ENCODE measurements at regions not wholly inside any gene's neighbourhood (a gene's known extent, or its start where the extent isn't known, plus 50 kb on each side); places are given as distances from the start of the nearest gene placed in this dataset.

- no peak for DNase-seq (ENCODE audit: low read depth in 2 of 2)
- no peak overlapping the region for H3K4me3 ChIP-seq (replicated peaks in 1 of 2; ENCODE audit: low read depth in 2 of 2, low read length in 2 of 2)
- no peak for TF ChIP-seq CTCF (IDR thresholded peaks at IDR 0.05; ENCODE audit: low read depth, low read length)
Observed at GRCh38 chr18:37937287-37937686, 371.7 kb upstream of the CELF4 start.

GRCh38 chr18:37935086-37935485 is 369.5 kb upstream of the CELF4 start:
- no peak for DNase-seq (ENCODE audit: low read depth in 2 of 2)

GRCh38 chr18:37930640-37931039 is 365.0 kb upstream of the CELF4 start:
- no peak for TF ChIP-seq CTCF (IDR thresholded peaks at IDR 0.05; ENCODE audit: low read depth, low read length)
- H3K4me3 ChIP-seq (replicated peaks in 1 of 2; ENCODE audit: low read depth in 2 of 2, low read length in 2 of 2): no peak overlapping the region
- no peak for DNase-seq (ENCODE audit: low read depth in 2 of 2)

More at GRCh38 chr18:37935086-37935485, 369.5 kb upstream of the CELF4 start:
- no peak for TF ChIP-seq CTCF (IDR thresholded peaks at IDR 0.05; ENCODE audit: low read depth, low read length)
- H3K4me3 ChIP-seq (replicated peaks in 1 of 2; ENCODE audit: low read depth in 2 of 2, low read length in 2 of 2): no peak overlapping the region

GRCh38 chr18:37922162-37922561 is 356.6 kb upstream of the CELF4 start:
- no peak overlapping the region for H3K4me3 ChIP-seq (replicated peaks in 1 of 2; ENCODE audit: low read depth in 2 of 2, low read length in 2 of 2)
- no peak for TF ChIP-seq CTCF (IDR thresholded peaks at IDR 0.05; ENCODE audit: low read depth, low read length)
- DNase-seq (ENCODE audit: low read depth in 2 of 2): peak in 1 of 2 donors; percentile 0

GRCh38 chr18:37920865-37921264 is 355.3 kb upstream of the CELF4 start:
- DNase-seq (ENCODE audit: low read depth in 2 of 2): no peak
- H3K4me3 ChIP-seq (replicated peaks in 1 of 2; ENCODE audit: low read depth in 2 of 2, low read length in 2 of 2): no peak overlapping the region

GRCh38 chr18:37913051-37913450 is 347.5 kb upstream of the CELF4 start:
- no peak for TF ChIP-seq CTCF (IDR thresholded peaks at IDR 0.05; ENCODE audit: low read depth, low read length)
- DNase-seq (ENCODE audit: low read depth in 2 of 2): no peak
- H3K4me3 ChIP-seq (replicated peaks in 1 of 2; ENCODE audit: low read depth in 2 of 2, low read length in 2 of 2): no peak overlapping the region

More at GRCh38 chr18:37920865-37921264, 355.3 kb upstream of the CELF4 start:
- no peak for TF ChIP-seq CTCF (IDR thresholded peaks at IDR 0.05; ENCODE audit: low read depth, low read length)

- no peak for DNase-seq (ENCODE audit: low read depth in 2 of 2)
Observed at GRCh38 chr18:37902344-37902743, 336.7 kb upstream of the CELF4 start.

More at GRCh38 chr18:37902344-37902743, 336.7 kb upstream of the CELF4 start:
- TF ChIP-seq CTCF (IDR thresholded peaks at IDR 0.05; ENCODE audit: low read depth, low read length): no peak
- no peak overlapping the region for H3K4me3 ChIP-seq (replicated peaks in 1 of 2; ENCODE audit: low read depth in 2 of 2, low read length in 2 of 2)
